ENCODE measurements at regions not wholly inside any gene's neighbourhood (a gene's known extent, or its start where the extent isn't known, plus 50 kb on each side); places are given as distances from the start of the nearest gene placed in this dataset.

GRCh38 chr10:78814407-78814806 lies 254.4 kb upstream of the ZMIZ1 start:
- DNase-seq = no peak

DNA sequence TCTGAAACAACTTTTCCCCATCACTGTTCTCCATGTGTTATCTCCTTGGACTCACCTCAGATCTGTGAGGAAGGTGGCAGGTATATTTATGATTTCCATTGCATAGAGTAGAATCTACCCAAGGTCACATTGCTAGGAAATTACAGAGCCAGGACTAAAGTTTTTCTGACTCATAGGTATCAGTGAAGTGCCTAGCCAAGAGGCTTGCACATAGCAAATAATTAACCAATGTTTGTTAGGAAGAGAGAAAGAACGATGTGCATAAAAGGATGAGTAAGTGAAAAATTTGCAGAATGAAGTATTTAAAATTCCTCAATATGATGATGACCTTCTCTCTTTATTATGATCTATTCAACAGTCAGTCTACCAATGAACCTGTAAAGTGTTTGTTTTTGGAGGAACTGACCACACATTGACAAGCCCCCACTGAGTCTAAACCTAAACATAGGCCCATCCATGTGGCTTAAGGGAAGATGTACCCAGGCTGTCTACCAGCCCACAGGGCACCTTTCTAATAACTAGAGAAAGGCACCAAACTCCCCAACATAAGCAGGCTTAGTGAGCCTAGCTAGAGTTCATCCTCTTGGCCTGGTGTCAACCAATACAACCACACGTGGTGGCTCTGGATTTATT lies 252.9 kb upstream of the ZMIZ1 start:
- no peak for DNase-seq

DNA sequence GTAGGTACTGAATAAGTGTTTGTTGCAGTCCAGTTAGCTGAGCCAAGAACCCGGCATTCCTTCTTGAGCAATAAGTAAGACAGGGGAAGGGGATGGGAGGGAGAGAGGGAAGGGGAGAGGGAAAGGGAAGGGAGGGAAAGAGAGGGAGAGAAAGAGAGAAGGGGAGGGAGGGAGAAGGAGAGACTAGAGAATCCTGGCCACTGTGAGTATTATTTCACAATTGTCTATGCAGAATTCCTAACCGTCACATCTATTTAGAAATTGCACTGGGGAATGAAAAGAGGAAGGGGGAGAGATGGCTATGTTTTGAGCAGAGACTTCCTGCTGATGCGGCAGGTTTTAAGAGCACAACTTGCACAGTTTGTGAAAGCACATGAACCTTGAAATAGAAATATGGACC lies 251.4 kb upstream of the ZMIZ1 start:
- no peak for DNase-seq

GRCh38 chr10:78817804-78818203 lies 251.0 kb upstream of the ZMIZ1 start:
- no peak for DNase-seq

- no peak for DNase-seq
Measured at GRCh38 chr10:78819361-78820006, 249.3 kb upstream of the ZMIZ1 start.

DNA sequence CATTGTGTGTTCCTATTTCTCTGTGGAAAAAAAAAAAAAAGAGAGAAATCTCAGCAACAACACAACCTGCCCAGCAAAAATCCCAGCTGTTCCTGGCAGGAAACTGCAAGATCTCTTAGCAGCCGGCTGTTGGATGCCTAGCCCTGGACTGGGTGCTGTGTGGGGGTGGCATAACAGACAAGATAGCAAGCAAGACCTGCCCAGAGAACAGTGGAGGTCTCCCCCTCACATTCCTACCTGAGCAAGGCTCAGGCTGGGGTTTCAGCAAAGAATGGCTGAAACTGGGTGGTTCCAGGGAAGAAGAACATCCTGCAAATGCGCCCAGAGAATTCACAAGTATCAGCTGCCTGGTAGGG lies 248.8 kb upstream of the ZMIZ1 start:
- no peak for DNase-seq

DNA sequence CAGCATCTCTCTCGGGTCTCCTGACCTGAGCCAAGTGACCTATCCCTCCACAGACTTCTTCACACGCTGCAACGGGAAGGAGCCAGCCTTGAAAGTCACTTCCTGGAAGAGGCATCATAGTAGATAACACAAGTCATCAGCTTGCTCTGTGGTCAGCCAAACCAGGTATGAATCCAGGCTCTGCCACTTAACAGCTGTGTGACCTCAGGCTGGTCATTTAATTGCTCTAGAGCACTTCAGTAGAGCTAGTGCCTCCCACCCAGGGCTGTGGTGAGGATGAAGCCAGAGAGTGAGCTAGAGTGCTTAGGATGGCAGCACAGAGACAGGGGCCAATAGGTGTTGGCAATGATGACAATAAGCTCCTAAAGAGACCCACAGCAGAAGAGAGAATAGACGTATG lies 247.7 kb upstream of the ZMIZ1 start:
- DNase-seq = no peak

- no peak for DNase-seq
Measured at GRCh38 chr10:78828647-78829539, 239.9 kb upstream of the ZMIZ1 start.

DNA sequence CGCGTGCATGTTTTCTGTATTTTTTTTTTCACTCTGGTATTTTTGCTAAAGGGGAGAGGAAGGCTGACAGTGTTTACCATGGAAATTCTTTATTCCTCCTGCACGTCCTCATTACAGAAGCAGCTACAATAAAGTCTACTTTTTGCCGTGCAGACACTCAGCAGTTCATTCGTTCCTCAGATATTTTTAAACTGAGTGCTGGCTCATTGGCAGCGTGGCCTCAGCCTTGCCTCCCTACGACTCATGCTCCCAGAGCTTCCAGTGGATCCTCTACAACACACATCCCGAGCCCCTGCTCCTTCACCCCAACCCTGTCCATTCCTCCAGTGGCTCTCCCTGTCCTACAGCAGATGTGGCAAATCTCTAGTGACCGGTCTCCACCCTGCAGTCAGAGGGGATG lies 239.2 kb upstream of the ZMIZ1 start:
- DNase-seq = no peak

GRCh38 chr10:78830062-78830975 lies 238.4 kb upstream of the ZMIZ1 start:
- DNase-seq = no peak

DNA sequence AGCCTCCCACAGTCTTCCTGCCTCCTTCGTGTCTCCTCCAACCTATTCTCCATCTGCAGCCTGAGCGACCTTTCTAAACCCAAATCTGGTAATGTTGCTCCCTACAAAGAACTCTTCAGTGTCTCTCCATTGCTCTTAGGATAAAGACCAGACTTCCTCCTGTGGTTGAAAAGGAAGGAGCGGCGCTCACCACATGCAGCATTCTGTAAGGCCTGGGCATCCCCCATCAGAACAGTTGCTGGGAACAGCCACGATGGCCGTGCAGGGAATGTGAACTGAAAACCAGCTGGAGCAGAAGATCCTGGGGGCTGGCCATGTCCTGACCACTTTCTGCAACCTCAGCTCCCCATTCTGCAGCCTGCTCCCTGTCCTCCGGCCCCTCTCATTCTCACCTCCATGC lies 237.8 kb upstream of the ZMIZ1 start:
- DNase-seq = no peak

GRCh38 chr10:78831461-78831860 lies 237.3 kb upstream of the ZMIZ1 start:
- no peak for DNase-seq

GRCh38 chr10:78832281-78832680 lies 236.5 kb upstream of the ZMIZ1 start:
- no peak for DNase-seq

- no peak for DNase-seq
Measured at GRCh38 chr10:78838141-78838657, 230.6 kb upstream of the ZMIZ1 start.

GRCh38 chr10:78843495-78843894 lies 225.3 kb upstream of the ZMIZ1 start:
- no peak for DNase-seq

- no peak for DNase-seq
Measured at GRCh38 chr10:78844960-78845607, 223.7 kb upstream of the ZMIZ1 start.

GRCh38 chr10:78846071-78846470 lies 222.7 kb upstream of the ZMIZ1 start:
- DNase-seq = no peak

- no peak for DNase-seq
Measured at GRCh38 chr10:78846760-78847159, 222.0 kb upstream of the ZMIZ1 start.

GRCh38 chr10:78847485-78847884 lies 221.3 kb upstream of the ZMIZ1 start:
- no peak for DNase-seq

DNA sequence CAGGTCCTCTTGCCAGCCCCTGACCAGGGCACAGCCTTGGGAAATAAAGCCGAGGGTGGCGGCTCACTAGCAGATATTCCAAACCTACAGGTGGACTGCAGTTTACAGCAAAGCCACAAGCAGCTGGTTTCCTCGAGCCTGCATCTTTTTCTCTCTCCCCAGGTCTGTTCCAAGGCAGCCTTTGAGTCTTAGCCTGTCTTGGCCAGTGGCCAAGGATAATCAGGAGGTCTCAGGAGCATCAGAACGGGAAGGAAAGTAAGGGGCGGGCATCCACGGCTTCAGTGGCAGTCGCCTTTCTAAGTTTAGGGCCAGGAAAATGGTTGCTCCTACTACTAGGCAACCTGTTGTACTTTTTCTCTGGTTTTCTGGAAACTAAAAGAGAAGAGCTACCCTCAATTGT lies 219.7 kb upstream of the ZMIZ1 start:
- no peak for DNase-seq

DNA sequence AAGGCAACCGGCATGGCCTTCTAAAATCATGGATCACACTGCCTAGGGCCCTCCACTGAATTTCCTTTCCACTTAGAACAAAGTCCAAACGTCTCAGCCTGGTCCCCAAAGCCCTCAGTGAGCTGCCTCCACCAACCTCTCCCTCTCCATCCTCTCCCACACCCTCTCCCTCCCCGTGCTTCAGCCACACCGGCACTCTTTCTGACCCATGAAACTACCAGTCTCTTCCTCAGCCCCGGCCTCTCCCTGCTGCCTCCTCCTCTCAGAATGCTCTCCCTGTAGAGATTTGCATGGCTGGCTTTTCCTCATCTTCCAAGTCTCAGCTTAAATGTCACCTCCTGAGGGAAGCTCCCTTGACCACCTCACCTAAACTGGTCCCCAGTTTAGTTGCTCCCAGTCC lies 219.0 kb upstream of the ZMIZ1 start:
- no peak for DNase-seq
